CD14-positive monocyte (primary cell): ENCODE measurements at regions not wholly inside any gene's neighbourhood (a gene's known extent, or its start where the extent isn't known, plus 50 kb on each side); places are given as distances from the start of the nearest gene placed in this dataset.

Experiments
- DNase-seq, 3 donors: peaks; one replicate each; pipeline ENCODE4 v3.0.0-alpha.2; 2011 to 2022
- H2AFZ ChIP-seq: 2 replicates; pipeline ENCODE4 v1.6.0; 2012; ENCODE audit warnings: mild to moderate bottlenecking, low read depth, low read length, inconsistent platforms; ENCODE audit not compliant: insufficient read depth, poor library complexity, severe bottlenecking
- H3K27ac ChIP-seq, 2 donors: 1 replicate in 1 of 2; 2 replicates in 1 of 2; pipeline ENCODE4 v1.5.1; 2012 to 2013; ENCODE audit warnings: low read length in 2 of 2, control low read depth in 1 of 2, inconsistent platforms in 1 of 2, low read depth in 1 of 2, mild to moderate bottlenecking in 1 of 2
- H3K27me3 ChIP-seq, 2 donors: one replicate each; pipeline versions ENCODE4 v1.6.0 to v1.6.1; 2011 to 2013; ENCODE audit warnings: low read length in 2 of 2; ENCODE audit not compliant: control insufficient read depth in 2 of 2, insufficient read depth in 2 of 2
- H3K36me3 ChIP-seq, 2 donors: replicated peaks in 1 of 2; 1 replicate in 1 of 2; 2 replicates in 1 of 2; pipeline versions ENCODE4 v1.5.1 to v1.6.1; 2012 to 2013; ENCODE audit warnings: low read length in 2 of 2, control low read depth in 1 of 2, inconsistent platforms in 1 of 2, mild to moderate bottlenecking in 1 of 2; ENCODE audit not compliant: insufficient read depth in 2 of 2, control insufficient read depth in 1 of 2
- H3K4me1 ChIP-seq, 2 donors: 1 replicate in 1 of 2; 2 replicates in 1 of 2; pipeline versions ENCODE4 v1.5.1 to v1.6.1; 2012 to 2013; ENCODE audit warnings: low read length in 2 of 2, control low read depth in 1 of 2, inconsistent platforms in 1 of 2, mild to moderate bottlenecking in 1 of 2, moderate library complexity in 1 of 2; ENCODE audit not compliant: insufficient read depth in 2 of 2, control insufficient read depth in 1 of 2
- H3K4me2 ChIP-seq: replicated peaks from 2 replicates; pipeline ENCODE3; 2012; ENCODE audit warnings: low read length, moderate library complexity, mild to moderate bottlenecking; ENCODE audit not compliant: poor library complexity, severe bottlenecking; ENCODE audit errors: extremely low read depth
- H3K4me3 ChIP-seq, 3 experiments: fragments of 200-600 bp in 1 of 3; sonication (generic) in 1 of 3; replicated peaks in 1 of 3; 1 replicate in 2 of 3; 2 replicates in 1 of 3; pipeline ENCODE4 v1.5.1; 2011 to 2013; ENCODE audit warnings: low read length in 3 of 3, mild to moderate bottlenecking in 3 of 3, control low read depth in 2 of 3, low read depth in 2 of 3, inconsistent platforms in 1 of 3, moderate library complexity in 1 of 3
- H3K79me2 ChIP-seq: 2 replicates; pipeline ENCODE4 v1.6.0; 2012; ENCODE audit warnings: mild to moderate bottlenecking, control low read depth, inconsistent platforms, low read length, moderate library complexity; ENCODE audit not compliant: insufficient read depth
- H3K9ac ChIP-seq: 2 replicates; pipeline ENCODE4 v1.6.0; 2017; ENCODE audit warnings: low read length, mild to moderate bottlenecking; ENCODE audit not compliant: insufficient read depth, poor library complexity, severe bottlenecking
- H3K9me3 ChIP-seq, 2 donors: replicated peaks in 1 of 2; 1 replicate in 1 of 2; 2 replicates in 1 of 2; pipeline versions ENCODE4 v1.5.1 to v1.6.1; 2012 to 2013; ENCODE audit warnings: low read length in 2 of 2, control low read depth in 1 of 2; ENCODE audit not compliant: control insufficient read depth in 1 of 2, insufficient read depth in 1 of 2
- H4K20me1 ChIP-seq: 2 replicates; pipeline ENCODE4 v1.6.0; 2012; ENCODE audit warnings: mild to moderate bottlenecking, low read length, control low read depth, moderate library complexity; ENCODE audit not compliant: insufficient read depth
- H3K27ac Mint-ChIP-seq, 7 donors: one replicate each; pipeline ENCODE4 v1.8.0; 2020; ENCODE audit warnings: mild to moderate bottlenecking in 7 of 7, mixed read lengths in 7 of 7, moderate library complexity in 6 of 7, inconsistent platforms in 2 of 7
- H3K27me3 Mint-ChIP-seq, 3 donors: one replicate each; pipeline ENCODE4 v1.8.0; 2021 to 2022; ENCODE audit warnings: low read depth in 3 of 3, mild to moderate bottlenecking in 3 of 3, mixed read lengths in 3 of 3, moderate library complexity in 3 of 3, inconsistent platforms in 1 of 3
- H3K36me3 Mint-ChIP-seq, 2 donors: one replicate each; pipeline ENCODE4 v1.8.0; 2020; ENCODE audit warnings: mixed read lengths in 2 of 2, inconsistent platforms in 1 of 2, mild to moderate bottlenecking in 1 of 2
- H3K4me1 Mint-ChIP-seq: one replicate; pipeline ENCODE4 v1.8.0; 2020; ENCODE audit warnings: mild to moderate bottlenecking, mixed read lengths
- H3K4me3 Mint-ChIP-seq, 2 donors: one replicate each; pipeline ENCODE4 v1.8.0; 2020; ENCODE audit warnings: mild to moderate bottlenecking in 2 of 2, mixed read lengths in 2 of 2, moderate library complexity in 1 of 2
- H3K9me3 Mint-ChIP-seq, 7 donors: one replicate each; pipeline ENCODE4 v1.8.0; 2020 to 2022; ENCODE audit warnings: mixed read lengths in 7 of 7, mild to moderate bottlenecking in 6 of 7, moderate library complexity in 6 of 7, inconsistent platforms in 2 of 7
- WGBS: methylation state at CpG from one replicate; pipeline ENCODE4 v1.1.5; 2013; ENCODE audit warnings: missing lambda C conversion rate; ENCODE audit not compliant: insufficient coverage; 5-methylcytosine and 5-hydroxymethylcytosine counted together
- intact Hi-C, 2 donors: fragments of 100-400 bp; cut with micrococcal nuclease; formaldehyde crosslinking; loops; one replicate each; pipeline versions ENCODE4 v1.15.0 to v1.15.1; 2023
- TF ChIP-seq, protein P1 (sequence below): fragments of 200-600 bp; IDR thresholded peaks from one replicate; pipeline ENCODE4 v1.8.0; 2022; ENCODE audit warnings: antibody characterized with exemption, mild to moderate bottlenecking

- Histone ChIP-seq H3K4me3 (no peak overlapping the region), H3K9me3 (no peaks in the 10 kb centered on the region), H3K27me3 (no peaks in the 10 kb centered on the region), H3K79me2 (no peaks in the 10 kb centered on the region), H3K4me1 (no peaks in the 10 kb centered on the region), H3K4me2 (no peak overlapping the region), H4K20me1 (no peaks in the 10 kb centered on the region), H3K27ac (no peak overlapping the region), H3K36me3 (no peaks in the 10 kb centered on the region), H2AFZ (no peak overlapping the region), H3K9ac (no peak overlapping the region)
- Mint-ChIP-seq H3K27ac (no peak overlapping the region), H3K36me3 (no peaks in the 10 kb centered on the region), H3K27me3 (peaks cover 0 to 2% (median 0%) of the 10 kb centered on the region in 3 donors), H3K4me1 (no peaks in the 10 kb centered on the region), H3K4me3 (no peak overlapping the region), H3K9me3 (peaks cover 0 to 3% (median 0%) of the 10 kb centered on the region in 7 donors)
- TF ChIP-seq, protein P1, sequence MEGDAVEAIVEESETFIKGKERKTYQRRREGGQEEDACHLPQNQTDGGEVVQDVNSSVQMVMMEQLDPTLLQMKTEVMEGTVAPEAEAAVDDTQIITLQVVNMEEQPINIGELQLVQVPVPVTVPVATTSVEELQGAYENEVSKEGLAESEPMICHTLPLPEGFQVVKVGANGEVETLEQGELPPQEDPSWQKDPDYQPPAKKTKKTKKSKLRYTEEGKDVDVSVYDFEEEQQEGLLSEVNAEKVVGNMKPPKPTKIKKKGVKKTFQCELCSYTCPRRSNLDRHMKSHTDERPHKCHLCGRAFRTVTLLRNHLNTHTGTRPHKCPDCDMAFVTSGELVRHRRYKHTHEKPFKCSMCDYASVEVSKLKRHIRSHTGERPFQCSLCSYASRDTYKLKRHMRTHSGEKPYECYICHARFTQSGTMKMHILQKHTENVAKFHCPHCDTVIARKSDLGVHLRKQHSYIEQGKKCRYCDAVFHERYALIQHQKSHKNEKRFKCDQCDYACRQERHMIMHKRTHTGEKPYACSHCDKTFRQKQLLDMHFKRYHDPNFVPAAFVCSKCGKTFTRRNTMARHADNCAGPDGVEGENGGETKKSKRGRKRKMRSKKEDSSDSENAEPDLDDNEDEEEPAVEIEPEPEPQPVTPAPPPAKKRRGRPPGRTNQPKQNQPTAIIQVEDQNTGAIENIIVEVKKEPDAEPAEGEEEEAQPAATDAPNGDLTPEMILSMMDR, result no peak
- no peak for DNase-seq
- intact Hi-C loops, result no loop called here
Observed at GRCh38 chr14:28375295-28375694, 391.3 kb upstream of the FOXG1 start.

GRCh38 chr14:28381656-28382055 is 384.9 kb upstream of the FOXG1 start:
- Histone ChIP-seq H3K27me3 (no peaks in the 10 kb centered on the region), H4K20me1 (no peaks in the 10 kb centered on the region), H2AFZ (no peak overlapping the region), H3K9ac (no peak overlapping the region), H3K4me3 (no peak overlapping the region), H3K4me2 (no peak overlapping the region), H3K9me3 (no peaks in the 10 kb centered on the region), H3K4me1 (no peaks in the 10 kb centered on the region), H3K79me2 (no peaks in the 10 kb centered on the region), H3K27ac (no peak overlapping the region), H3K36me3 (no peaks in the 10 kb centered on the region)
- TF ChIP-seq, protein P1, result no peak
- no peaks in the 10 kb centered on the region for H3K36me3 Mint-ChIP-seq
- WGBS, result no CpG with 5 or more reads among the region's 2 CpGs
- H3K27ac Mint-ChIP-seq, result no peak overlapping the region
- intact Hi-C loops, result no loop called here
- H3K4me3 Mint-ChIP-seq, result no peak overlapping the region
- no peak for DNase-seq
- H3K9me3 Mint-ChIP-seq, result no peaks in the 10 kb centered on the region
- H3K4me1 Mint-ChIP-seq, result no peaks in the 10 kb centered on the region
- no peaks in the 10 kb centered on the region for H3K27me3 Mint-ChIP-seq
